ENCODE measurements at regions not wholly inside any gene's neighbourhood (a gene's known extent, or its start where the extent isn't known, plus 50 kb on each side); places are given as distances from the start of the nearest gene placed in this dataset.

DNA sequence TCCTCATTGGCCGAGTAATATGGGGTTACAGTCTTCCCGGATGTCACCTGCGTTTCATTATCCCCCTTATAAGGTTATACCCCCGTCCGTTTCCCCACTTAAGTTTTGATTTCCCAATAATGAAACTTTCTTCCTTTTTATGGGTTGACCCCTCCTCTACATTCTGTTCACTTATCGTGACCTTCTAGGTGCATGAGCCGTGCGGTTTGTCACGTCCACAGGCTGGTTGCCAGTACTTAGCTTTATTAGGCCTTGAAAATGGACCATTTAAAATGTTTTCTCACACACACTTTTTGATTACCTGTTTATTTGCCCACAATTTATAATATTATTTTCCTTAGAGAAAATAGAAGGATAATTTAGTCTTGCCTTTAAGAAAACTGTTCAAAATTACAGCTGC, 111.5 kb downstream of the FAM174A start:
- no peak for TF ChIP-seq ETV6 (conservative IDR thresholded peaks at IDR 0.05 in 1 of 2, IDR thresholded peaks at IDR 0.05 in 1 of 2; ENCODE audit: borderline replicate concordance in 1 of 2, low read depth in 1 of 2)
- TF ChIP-seq, protein P1, sequence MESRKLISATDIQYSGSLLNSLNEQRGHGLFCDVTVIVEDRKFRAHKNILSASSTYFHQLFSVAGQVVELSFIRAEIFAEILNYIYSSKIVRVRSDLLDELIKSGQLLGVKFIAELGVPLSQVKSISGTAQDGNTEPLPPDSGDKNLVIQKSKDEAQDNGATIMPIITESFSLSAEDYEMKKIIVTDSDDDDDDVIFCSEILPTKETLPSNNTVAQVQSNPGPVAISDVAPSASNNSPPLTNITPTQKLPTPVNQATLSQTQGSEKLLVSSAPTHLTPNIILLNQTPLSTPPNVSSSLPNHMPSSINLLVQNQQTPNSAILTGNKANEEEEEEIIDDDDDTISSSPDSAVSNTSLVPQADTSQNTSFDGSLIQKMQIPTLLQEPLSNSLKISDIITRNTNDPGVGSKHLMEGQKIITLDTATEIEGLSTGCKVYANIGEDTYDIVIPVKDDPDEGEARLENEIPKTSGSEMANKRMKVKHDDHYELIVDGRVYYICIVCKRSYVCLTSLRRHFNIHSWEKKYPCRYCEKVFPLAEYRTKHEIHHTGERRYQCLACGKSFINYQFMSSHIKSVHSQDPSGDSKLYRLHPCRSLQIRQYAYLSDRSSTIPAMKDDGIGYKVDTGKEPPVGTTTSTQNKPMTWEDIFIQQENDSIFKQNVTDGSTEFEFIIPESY (IDR thresholded peaks at IDR 0.05) = no peak
